AG04449 (cell line): ENCODE measurements at regions not wholly inside any gene's neighbourhood (a gene's known extent, or its start where the extent isn't known, plus 50 kb on each side); places are given as distances from the start of the nearest gene placed in this dataset.
"Not testable (repeated sequence)": the region's sequence is repeated elsewhere in the genome, so short reads cannot be mapped to it uniquely, and the experiment has no call there.

ENCODE experiments used
- CTCF ChIA-PET: fragments of 350-600 bp; formaldehyde crosslinking; extraction: SDS; loops from one replicate; lab custom pipeline; 2021; ENCODE audit warnings: antibody characterized with exemption; lab: Yijun Ruan, JAX
- POLR2A ChIA-PET: fragments of 400-600, 350-600 bp; formaldehyde crosslinking; extraction: SDS; loops from one replicate; lab custom pipeline; 2020; ENCODE audit warnings: antibody characterized with exemption, inconsistent platforms; lab: Yijun Ruan, JAX
- DNase-seq: peaks from one replicate; pipeline ENCODE4 v3.0.0-alpha.2; 2010; ENCODE audit warnings: low read depth, low spot score
- H3K4me3 ChIP-seq: 2 replicates; pipeline ENCODE4 v1.5.1; 2011; ENCODE audit warnings: low read depth, mild to moderate bottlenecking, control low read depth, low read length
- TF ChIP-seq, protein P1 (sequence below): IDR thresholded peaks from one replicate; pipeline ENCODE4 v1.5.1; 2011; ENCODE audit warnings: mild to moderate bottlenecking, moderate library complexity, low read length, control low read depth, inconsistent platforms; ENCODE audit not compliant: insufficient read depth; ENCODE audit errors: missing control alignments

DNA sequence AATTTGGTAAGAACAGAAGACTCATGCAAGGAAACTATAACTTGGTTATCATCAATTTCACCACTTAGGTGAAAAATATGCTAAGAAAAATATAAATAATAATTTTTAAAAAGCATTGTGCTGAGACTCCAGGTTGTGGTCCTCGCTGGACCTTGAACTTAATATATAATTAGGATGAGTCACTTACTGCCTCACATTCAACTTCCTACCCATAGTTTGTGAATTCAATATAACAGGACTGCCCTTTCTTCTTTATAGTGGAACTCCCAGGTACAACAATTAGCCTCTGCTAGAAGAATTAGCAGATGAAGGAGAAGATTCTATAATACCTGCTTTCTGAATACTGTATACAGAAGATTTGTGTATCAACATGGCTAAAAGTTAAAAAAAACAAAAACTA is 149.1 kb upstream of the SPRED1 start:
- no peak for DNase-seq
- CTCF ChIA-PET = no interaction called here
- no peak overlapping the region for H3K4me3 ChIP-seq
- POLR2A ChIA-PET = no interaction called here
- TF ChIP-seq, protein P1, sequence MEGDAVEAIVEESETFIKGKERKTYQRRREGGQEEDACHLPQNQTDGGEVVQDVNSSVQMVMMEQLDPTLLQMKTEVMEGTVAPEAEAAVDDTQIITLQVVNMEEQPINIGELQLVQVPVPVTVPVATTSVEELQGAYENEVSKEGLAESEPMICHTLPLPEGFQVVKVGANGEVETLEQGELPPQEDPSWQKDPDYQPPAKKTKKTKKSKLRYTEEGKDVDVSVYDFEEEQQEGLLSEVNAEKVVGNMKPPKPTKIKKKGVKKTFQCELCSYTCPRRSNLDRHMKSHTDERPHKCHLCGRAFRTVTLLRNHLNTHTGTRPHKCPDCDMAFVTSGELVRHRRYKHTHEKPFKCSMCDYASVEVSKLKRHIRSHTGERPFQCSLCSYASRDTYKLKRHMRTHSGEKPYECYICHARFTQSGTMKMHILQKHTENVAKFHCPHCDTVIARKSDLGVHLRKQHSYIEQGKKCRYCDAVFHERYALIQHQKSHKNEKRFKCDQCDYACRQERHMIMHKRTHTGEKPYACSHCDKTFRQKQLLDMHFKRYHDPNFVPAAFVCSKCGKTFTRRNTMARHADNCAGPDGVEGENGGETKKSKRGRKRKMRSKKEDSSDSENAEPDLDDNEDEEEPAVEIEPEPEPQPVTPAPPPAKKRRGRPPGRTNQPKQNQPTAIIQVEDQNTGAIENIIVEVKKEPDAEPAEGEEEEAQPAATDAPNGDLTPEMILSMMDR = no peak

- ChIA-PET POLR2A (no interaction called here), CTCF (no interaction called here)
- H3K4me3 ChIP-seq = no peak overlapping the region
- no peak for DNase-seq
- TF ChIP-seq, protein P1 = no peak
These were observed 141.6 kb upstream of the SPRED1 start for GRCh38 chr15:38111070-38111469.

DNA sequence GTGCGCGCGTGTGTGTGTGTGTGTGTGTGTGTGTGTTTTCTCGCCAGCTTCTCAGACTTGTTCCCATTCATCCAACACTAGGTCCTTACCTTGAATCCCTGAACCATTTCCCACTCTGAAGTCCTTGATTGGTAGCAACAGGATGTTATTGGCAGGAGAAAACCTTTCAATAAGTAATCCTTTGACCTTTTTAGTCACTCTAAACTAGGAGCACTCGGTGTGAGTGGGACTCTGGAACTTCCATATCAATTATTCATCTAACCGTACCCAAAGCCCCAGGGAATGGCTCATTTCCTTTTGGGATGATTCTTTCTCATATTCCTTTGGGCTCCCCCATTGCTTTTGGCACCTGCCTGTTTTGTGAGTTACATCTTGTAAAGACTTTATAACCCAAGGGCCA is 140.2 kb upstream of the SPRED1 start:
- ChIA-PET POLR2A (no interaction called here), CTCF (no interaction called here)
- TF ChIP-seq, protein P1 = no peak
- no peak overlapping the region for H3K4me3 ChIP-seq
- DNase-seq = no peak

GRCh38 chr15:38115121-38115520 is 137.5 kb upstream of the SPRED1 start:
- TF ChIP-seq, protein P1 = no peak
- DNase-seq = no peak
- ChIA-PET CTCF (no interaction called here), POLR2A (no interaction called here)
- H3K4me3 ChIP-seq = no peak overlapping the region

DNA sequence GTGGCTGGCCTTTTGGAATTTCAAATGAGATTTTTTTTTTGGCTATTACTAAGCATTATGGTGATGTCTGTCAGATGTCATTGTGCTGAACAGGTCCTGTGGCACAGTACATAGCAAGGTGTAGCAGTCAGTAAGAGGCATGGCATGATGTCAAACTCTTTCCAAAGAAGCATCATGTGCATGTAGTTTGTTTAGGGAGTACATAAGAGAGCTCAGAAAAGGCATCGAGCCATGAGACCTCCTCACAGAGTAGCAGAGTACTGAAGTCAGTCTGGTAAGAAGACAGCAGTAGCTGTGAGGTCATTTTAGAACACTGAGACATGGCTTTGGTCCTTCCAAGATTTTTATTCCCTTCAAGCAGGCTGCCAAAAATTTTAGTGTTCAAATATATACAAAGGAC is 134.9 kb upstream of the SPRED1 start:
- TF ChIP-seq, protein P1 = no peak
- ChIA-PET CTCF (no interaction called here), POLR2A (no interaction called here)
- H3K4me3 ChIP-seq = no peak overlapping the region
- DNase-seq = no peak

- CTCF ChIA-PET, DNase-seq, H3K4me3 ChIP-seq: not testable (repeated sequence)
- POLR2A ChIA-PET = interaction anchor here (0.6 kb wide), 1 partner anchor 9 kb away, joined by 3 read pairs; no protein-coding TSS in a partner anchor
These were observed 132.8 kb upstream of the SPRED1 start for GRCh38 chr15:38119865-38120264.

DNA sequence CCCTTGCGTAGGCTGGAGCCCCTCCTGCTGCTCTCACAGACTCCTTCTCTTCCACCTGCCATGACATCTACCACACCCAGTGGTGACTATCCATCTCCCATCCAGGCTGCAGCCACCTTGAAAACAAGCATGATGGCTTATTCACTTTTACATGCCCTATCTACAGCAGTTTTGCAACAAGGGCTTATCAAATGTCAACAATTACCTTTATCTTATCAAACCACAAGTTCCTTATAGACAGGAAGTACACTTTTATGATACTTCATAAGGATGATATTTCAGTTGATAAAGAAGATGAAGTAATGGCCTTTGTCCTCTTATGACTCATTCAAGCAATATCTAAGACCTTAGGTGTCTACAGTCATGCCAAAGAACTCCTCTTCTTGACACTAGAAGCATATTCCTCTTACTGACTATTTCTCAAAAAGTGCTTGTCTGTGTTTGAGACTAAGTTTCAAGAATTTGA is 125.3 kb upstream of the SPRED1 start:
- CTCF ChIA-PET = no interaction called here
- POLR2A ChIA-PET = interaction anchor here (0.6 kb wide), 1 partner anchor 1026 kb away, joined by 4 read pairs; no protein-coding TSS in a partner anchor
- TF ChIP-seq, protein P1 = no peak
- no peak for DNase-seq
- no peak overlapping the region for H3K4me3 ChIP-seq
